ENCODE measurements at regions not wholly inside any gene's neighbourhood (a gene's known extent, or its start where the extent isn't known, plus 50 kb on each side); places are given as distances from the start of the nearest gene placed in this dataset.

GRCh38 chr5:33300209-33300742 is 140.5 kb upstream of the TARS1 start:
- Histone ChIP-seq H3K18ac (ENCODE audit: low read length) (no peak overlapping the region), H3K9ac (ENCODE audit: low read depth, low read length, poor library complexity) (no peak overlapping the region), H3K4me1 (ENCODE audit: control insufficient read depth in 2 of 2, insufficient read depth in 1 of 2, low read depth in 1 of 2, low read length in 2 of 2) (peaks cover 0 to 2% of the 10 kb centered on the region in 2 donors), H2AFZ (ENCODE audit: low read length) (peak overlapping the region; percentile 55), H3K79me1 (ENCODE audit: low read depth, low read length) (no peaks in the 10 kb centered on the region), H3K23ac (ENCODE audit: low read depth, low read length, poor library complexity) (no peak overlapping the region), H2BK120ac (ENCODE audit: low read depth, low read length) (no peak overlapping the region), H2BK5ac (ENCODE audit: low read length) (no peak overlapping the region), H2BK15ac (ENCODE audit: low read length) (no peak overlapping the region), H3K4me2 (ENCODE audit: insufficient read depth, low read length, poor library complexity, severe bottlenecking) (no peak overlapping the region), H2BK12ac (ENCODE audit: low read length) (no peak overlapping the region), H4K8ac (ENCODE audit: low read depth, low read length) (no peak overlapping the region), H3K27ac (replicated peaks; ENCODE audit: low read length) (no peak overlapping the region), H3K27me3 (ENCODE audit: control insufficient read depth in 3 of 3, insufficient read depth in 3 of 3, low read depth in 1 of 3, low read length in 3 of 3) (no peaks in the 10 kb centered on the region), H3K9me3 (replicated peaks in 1 of 2; ENCODE audit: control insufficient read depth in 2 of 2, insufficient read depth in 1 of 2, low read depth in 1 of 2, low read length in 2 of 2) (no peaks in the 10 kb centered on the region), H3K4ac (ENCODE audit: low read length) (no peak overlapping the region), H3K36me3 (replicated peaks in 1 of 2; ENCODE audit: control insufficient read depth in 2 of 2, insufficient read depth in 2 of 2, low read length in 2 of 2) (no peaks in the 10 kb centered on the region), H3K14ac (ENCODE audit: low read length) (no peak overlapping the region), H3K4me3 (ENCODE audit: low read length in 2 of 2) (no peak overlapping the region), H2AK5ac (ENCODE audit: low read depth, low read length) (no peak overlapping the region), H4K91ac (ENCODE audit: low read depth, low read length, poor library complexity) (no peak overlapping the region)
- no CpG with 5 or more reads among the region's 3 CpGs for WGBS, 2 donors (ENCODE audit: extremely low coverage in 2 of 2, insufficient read length in 2 of 2, insufficient replicate concordance in 1 of 2)
- no peak for DNase-seq (ENCODE audit: low spot score)

- Histone ChIP-seq H3K79me1 (ENCODE audit: low read depth, low read length) (no peaks in the 10 kb centered on the region), H3K27ac (replicated peaks; ENCODE audit: low read length) (no peak overlapping the region), H2AK5ac (ENCODE audit: low read depth, low read length) (no peak overlapping the region), H3K4me3 (ENCODE audit: low read length in 2 of 2) (no peak overlapping the region), H3K4me1 (ENCODE audit: control insufficient read depth in 2 of 2, insufficient read depth in 1 of 2, low read depth in 1 of 2, low read length in 2 of 2) (peaks cover 0 to 2% of the 10 kb centered on the region in 2 donors), H3K9me3 (replicated peaks in 1 of 2; ENCODE audit: control insufficient read depth in 2 of 2, insufficient read depth in 1 of 2, low read depth in 1 of 2, low read length in 2 of 2) (no peaks in the 10 kb centered on the region), H3K36me3 (replicated peaks in 1 of 2; ENCODE audit: control insufficient read depth in 2 of 2, insufficient read depth in 2 of 2, low read length in 2 of 2) (no peaks in the 10 kb centered on the region), H3K27me3 (ENCODE audit: control insufficient read depth in 3 of 3, insufficient read depth in 3 of 3, low read depth in 1 of 3, low read length in 3 of 3) (no peaks in the 10 kb centered on the region), H3K23ac (ENCODE audit: low read depth, low read length, poor library complexity) (no peak overlapping the region), H4K8ac (ENCODE audit: low read depth, low read length) (no peak overlapping the region), H2AFZ (ENCODE audit: low read length) (no peak overlapping the region), H2BK12ac (ENCODE audit: low read length) (no peak overlapping the region), H3K4me2 (ENCODE audit: insufficient read depth, low read length, poor library complexity, severe bottlenecking) (no peak overlapping the region), H2BK5ac (ENCODE audit: low read length) (no peak overlapping the region), H4K91ac (ENCODE audit: low read depth, low read length, poor library complexity) (no peak overlapping the region), H3K14ac (ENCODE audit: low read length) (no peak overlapping the region), H3K4ac (ENCODE audit: low read length) (no peak overlapping the region), H3K18ac (ENCODE audit: low read length) (no peak overlapping the region), H3K9ac (ENCODE audit: low read depth, low read length, poor library complexity) (no peak overlapping the region), H2BK120ac (ENCODE audit: low read depth, low read length) (no peak overlapping the region), H2BK15ac (ENCODE audit: low read length) (no peak overlapping the region)
- no peak for DNase-seq (ENCODE audit: low spot score)
- WGBS, 2 donors (ENCODE audit: extremely low coverage in 2 of 2, insufficient read length in 2 of 2, insufficient replicate concordance in 1 of 2) = no CpG with 5 or more reads among the region's 1 CpG
Measured at GRCh38 chr5:33303579-33304095, 137.1 kb upstream of the TARS1 start.

- Histone ChIP-seq H2AK5ac (ENCODE audit: low read depth, low read length) (no peak overlapping the region), H3K4me2 (ENCODE audit: insufficient read depth, low read length, poor library complexity, severe bottlenecking) (no peak overlapping the region), H3K14ac (ENCODE audit: low read length) (no peak overlapping the region), H2BK12ac (ENCODE audit: low read length) (no peak overlapping the region), H3K27ac (replicated peaks; ENCODE audit: low read length) (no peak overlapping the region), H2BK120ac (ENCODE audit: low read depth, low read length) (no peak overlapping the region), H4K8ac (ENCODE audit: low read depth, low read length) (no peak overlapping the region), H3K27me3 (ENCODE audit: control insufficient read depth in 3 of 3, insufficient read depth in 3 of 3, low read depth in 1 of 3, low read length in 3 of 3) (no peaks in the 10 kb centered on the region), H4K91ac (ENCODE audit: low read depth, low read length, poor library complexity) (no peak overlapping the region), H3K4me3 (ENCODE audit: low read length in 2 of 2) (no peak overlapping the region), H3K9me3 (replicated peaks in 1 of 2; ENCODE audit: control insufficient read depth in 2 of 2, insufficient read depth in 1 of 2, low read depth in 1 of 2, low read length in 2 of 2) (no peaks in the 10 kb centered on the region), H2BK15ac (ENCODE audit: low read length) (no peak overlapping the region), H2BK5ac (ENCODE audit: low read length) (no peak overlapping the region), H3K9ac (ENCODE audit: low read depth, low read length, poor library complexity) (no peak overlapping the region), H3K18ac (ENCODE audit: low read length) (no peak overlapping the region), H3K23ac (ENCODE audit: low read depth, low read length, poor library complexity) (no peak overlapping the region), H3K36me3 (replicated peaks in 1 of 2; ENCODE audit: control insufficient read depth in 2 of 2, insufficient read depth in 2 of 2, low read length in 2 of 2) (no peaks in the 10 kb centered on the region), H3K4ac (ENCODE audit: low read length) (no peak overlapping the region), H2AFZ (ENCODE audit: low read length) (no peak overlapping the region), H3K4me1 (ENCODE audit: control insufficient read depth in 2 of 2, insufficient read depth in 1 of 2, low read depth in 1 of 2, low read length in 2 of 2) (peaks cover 0 to under 1% of the 10 kb centered on the region in 2 donors), H3K79me1 (ENCODE audit: low read depth, low read length) (no peaks in the 10 kb centered on the region)
- no CpG with 5 or more reads among the region's 1 CpG for WGBS, 2 donors (ENCODE audit: extremely low coverage in 2 of 2, insufficient read length in 2 of 2, insufficient replicate concordance in 1 of 2)
- DNase-seq (ENCODE audit: low spot score) = no peak
Measured at GRCh38 chr5:33304601-33305000, 136.2 kb upstream of the TARS1 start.

- no peak for DNase-seq (ENCODE audit: low spot score)
- Histone ChIP-seq H2BK12ac (ENCODE audit: low read length) (no peak overlapping the region), H3K23ac (ENCODE audit: low read depth, low read length, poor library complexity) (no peak overlapping the region), H2BK15ac (ENCODE audit: low read length) (no peak overlapping the region), H2AFZ (ENCODE audit: low read length) (no peak overlapping the region), H3K14ac (ENCODE audit: low read length) (no peak overlapping the region), H3K9me3 (replicated peaks in 1 of 2; ENCODE audit: control insufficient read depth in 2 of 2, insufficient read depth in 1 of 2, low read depth in 1 of 2, low read length in 2 of 2) (no peaks in the 10 kb centered on the region), H3K18ac (ENCODE audit: low read length) (no peak overlapping the region), H4K91ac (ENCODE audit: low read depth, low read length, poor library complexity) (no peak overlapping the region), H2AK5ac (ENCODE audit: low read depth, low read length) (no peak overlapping the region), H3K27ac (replicated peaks; ENCODE audit: low read length) (no peak overlapping the region), H3K4me2 (ENCODE audit: insufficient read depth, low read length, poor library complexity, severe bottlenecking) (no peak overlapping the region), H3K9ac (ENCODE audit: low read depth, low read length, poor library complexity) (no peak overlapping the region), H4K8ac (ENCODE audit: low read depth, low read length) (no peak overlapping the region), H2BK5ac (ENCODE audit: low read length) (no peak overlapping the region), H3K4me3 (ENCODE audit: low read length in 2 of 2) (no peak overlapping the region), H3K79me1 (ENCODE audit: low read depth, low read length) (no peaks in the 10 kb centered on the region), H3K4me1 (ENCODE audit: control insufficient read depth in 2 of 2, insufficient read depth in 1 of 2, low read depth in 1 of 2, low read length in 2 of 2) (no peaks in the 10 kb centered on the region), H3K36me3 (replicated peaks in 1 of 2; ENCODE audit: control insufficient read depth in 2 of 2, insufficient read depth in 2 of 2, low read length in 2 of 2) (no peaks in the 10 kb centered on the region), H3K27me3 (ENCODE audit: control insufficient read depth in 3 of 3, insufficient read depth in 3 of 3, low read depth in 1 of 3, low read length in 3 of 3) (no peaks in the 10 kb centered on the region), H2BK120ac (ENCODE audit: low read depth, low read length) (no peak overlapping the region), H3K4ac (ENCODE audit: low read length) (no peak overlapping the region)
- no CpG with 5 or more reads among the region's 3 CpGs for WGBS, 2 donors (ENCODE audit: extremely low coverage in 2 of 2, insufficient read length in 2 of 2, insufficient replicate concordance in 1 of 2)
Measured at GRCh38 chr5:33305572-33305971, 135.2 kb upstream of the TARS1 start.
